Chondrocyte (in vitro differentiated cells): ENCODE measurements at regions not wholly inside any gene's neighbourhood (a gene's known extent, or its start where the extent isn't known, plus 50 kb on each side); places are given as distances from the start of the nearest gene placed in this dataset.

Source experiments
- DNase-seq: peaks from one replicate; pipeline ENCODE4 v3.0.0; 2021; ENCODE audit warnings: mixed read lengths, low spot score
- H3K27ac Mint-ChIP-seq: one replicate; pipeline ENCODE4 v1.8.0; 2021; ENCODE audit warnings: mild to moderate bottlenecking, moderate library complexity, mixed read lengths; ENCODE audit not compliant: unreplicated experiment
- H3K27me3 Mint-ChIP-seq: 2 replicates; pipeline ENCODE4 v1.8.0; 2021; ENCODE audit warnings: low read depth, mixed read lengths
- H3K36me3 Mint-ChIP-seq: 2 replicates; pipeline ENCODE4 v1.8.0; 2021; ENCODE audit warnings: low read depth, mixed read lengths
- H3K4me1 Mint-ChIP-seq: 2 replicates; pipeline ENCODE4 v1.8.0; 2021; ENCODE audit warnings: low read depth, mild to moderate bottlenecking, mixed read lengths
- H3K4me3 Mint-ChIP-seq: one replicate; pipeline ENCODE4 v1.8.0; 2021; ENCODE audit warnings: mild to moderate bottlenecking, moderate library complexity, mixed read lengths; ENCODE audit not compliant: unreplicated experiment
- H3K9me3 Mint-ChIP-seq: 2 replicates; pipeline ENCODE4 v1.8.0; 2021; ENCODE audit warnings: low read depth, mixed read lengths
- TF ChIP-seq, protein P1 (sequence below): fragments of 200-600 bp; sonication (generic); IDR thresholded peaks from 2 replicates; pipeline ENCODE4 v1.5.0; 2021; ENCODE audit warnings: antibody characterized with exemption, mild to moderate bottlenecking, moderate library complexity

DNA sequence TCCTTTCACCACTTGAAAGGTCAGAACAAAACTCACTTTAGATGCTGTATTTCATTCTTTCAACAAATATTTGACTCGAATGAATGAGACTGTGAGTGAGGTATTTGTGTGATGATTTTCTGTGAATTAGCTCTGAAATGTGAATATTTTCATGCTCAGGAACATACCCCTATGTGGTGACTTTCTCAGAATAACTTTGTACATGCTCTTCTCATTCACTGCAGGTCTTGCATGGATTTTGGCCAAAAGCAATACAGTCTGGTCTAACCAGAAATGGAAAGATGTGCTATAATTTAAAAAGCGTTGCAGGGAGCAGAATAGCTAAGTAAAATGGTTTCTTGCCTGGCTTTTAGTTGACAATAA lies 75.5 kb downstream of the MYCN start:
- TF ChIP-seq, protein P1, sequence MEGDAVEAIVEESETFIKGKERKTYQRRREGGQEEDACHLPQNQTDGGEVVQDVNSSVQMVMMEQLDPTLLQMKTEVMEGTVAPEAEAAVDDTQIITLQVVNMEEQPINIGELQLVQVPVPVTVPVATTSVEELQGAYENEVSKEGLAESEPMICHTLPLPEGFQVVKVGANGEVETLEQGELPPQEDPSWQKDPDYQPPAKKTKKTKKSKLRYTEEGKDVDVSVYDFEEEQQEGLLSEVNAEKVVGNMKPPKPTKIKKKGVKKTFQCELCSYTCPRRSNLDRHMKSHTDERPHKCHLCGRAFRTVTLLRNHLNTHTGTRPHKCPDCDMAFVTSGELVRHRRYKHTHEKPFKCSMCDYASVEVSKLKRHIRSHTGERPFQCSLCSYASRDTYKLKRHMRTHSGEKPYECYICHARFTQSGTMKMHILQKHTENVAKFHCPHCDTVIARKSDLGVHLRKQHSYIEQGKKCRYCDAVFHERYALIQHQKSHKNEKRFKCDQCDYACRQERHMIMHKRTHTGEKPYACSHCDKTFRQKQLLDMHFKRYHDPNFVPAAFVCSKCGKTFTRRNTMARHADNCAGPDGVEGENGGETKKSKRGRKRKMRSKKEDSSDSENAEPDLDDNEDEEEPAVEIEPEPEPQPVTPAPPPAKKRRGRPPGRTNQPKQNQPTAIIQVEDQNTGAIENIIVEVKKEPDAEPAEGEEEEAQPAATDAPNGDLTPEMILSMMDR = no peak

DNA sequence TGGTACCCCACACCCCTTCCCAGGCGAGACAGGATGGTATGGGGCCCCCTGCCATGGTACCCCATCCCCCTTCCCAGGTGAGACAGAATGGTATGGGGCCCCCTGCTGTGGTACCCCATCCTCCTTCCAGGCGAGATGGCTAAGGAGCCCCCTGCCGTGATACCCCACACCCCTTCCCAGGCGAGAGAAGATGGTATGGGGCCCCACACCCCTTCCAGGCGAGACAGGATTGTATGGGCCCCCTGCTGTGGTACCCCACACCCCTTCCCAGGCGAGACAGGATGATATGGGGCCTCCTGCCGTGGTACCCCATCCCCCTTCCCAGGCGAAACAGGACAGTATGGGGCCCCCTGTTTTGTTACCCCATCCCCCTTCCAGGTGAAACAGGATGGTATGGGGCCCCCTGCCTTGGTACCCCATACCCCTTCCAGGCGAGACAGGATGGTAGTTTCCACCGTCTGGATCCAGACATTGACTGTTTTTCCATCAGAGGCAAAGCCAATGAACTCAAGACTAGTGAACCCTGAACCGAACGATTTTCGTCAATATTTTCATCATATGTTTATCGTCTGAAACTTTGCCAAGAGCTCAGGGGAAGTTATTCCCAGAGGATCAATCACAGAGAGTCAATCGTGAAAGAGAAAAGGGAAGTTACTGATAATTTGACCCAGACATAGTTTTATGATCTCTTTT lies 75.0 kb downstream of the MYCN start:
- H3K9me3 Mint-ChIP-seq = no peaks in the 10 kb centered on the region
- H3K4me1 Mint-ChIP-seq = peaks cover 15% of the 10 kb centered on the region
- H3K36me3 Mint-ChIP-seq = no peaks in the 10 kb centered on the region
- peaks cover 35% of the 10 kb centered on the region for H3K27me3 Mint-ChIP-seq
- no peak overlapping the region for H3K27ac Mint-ChIP-seq
- no peak overlapping the region for H3K4me3 Mint-ChIP-seq
- TF ChIP-seq, protein P1 = no peak
- no peak for DNase-seq

More for the DNA sequence above, 75.5 kb downstream of the MYCN start:
- Mint-ChIP-seq H3K4me3 (no peak overlapping the region), H3K4me1 (peaks cover 15% of the 10 kb centered on the region), H3K36me3 (no peaks in the 10 kb centered on the region), H3K27me3 (peaks cover 36% of the 10 kb centered on the region), H3K9me3 (no peaks in the 10 kb centered on the region), H3K27ac (no peak overlapping the region)
- no peak for DNase-seq

DNA sequence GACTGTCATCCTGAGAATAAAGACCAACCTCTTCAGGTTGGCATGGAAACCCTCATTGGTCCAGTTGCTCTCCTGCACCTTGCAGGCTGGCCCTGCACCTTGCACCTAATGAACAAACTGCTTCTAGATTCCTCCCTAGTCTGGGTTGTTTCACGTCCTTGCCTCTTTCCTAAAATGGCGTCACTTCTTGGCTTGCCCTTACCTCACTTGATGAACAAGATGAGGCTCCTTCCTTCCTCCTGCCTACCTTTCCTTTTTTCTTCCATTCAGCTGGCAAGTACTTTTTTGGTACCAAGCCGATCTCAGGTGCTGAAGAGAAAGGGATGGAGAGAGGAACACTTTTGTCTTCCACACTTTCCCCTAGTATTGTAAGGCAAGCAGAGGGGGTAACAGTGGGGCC lies 74.5 kb downstream of the MYCN start:
- H3K27me3 Mint-ChIP-seq = peaks cover 32% of the 10 kb centered on the region
- peaks cover 15% of the 10 kb centered on the region for H3K4me1 Mint-ChIP-seq
- H3K4me3 Mint-ChIP-seq = no peak overlapping the region
- TF ChIP-seq, protein P1 = no peak
- no peaks in the 10 kb centered on the region for H3K36me3 Mint-ChIP-seq
- no peak overlapping the region for H3K27ac Mint-ChIP-seq
- no peaks in the 10 kb centered on the region for H3K9me3 Mint-ChIP-seq
- DNase-seq = no peak

DNA sequence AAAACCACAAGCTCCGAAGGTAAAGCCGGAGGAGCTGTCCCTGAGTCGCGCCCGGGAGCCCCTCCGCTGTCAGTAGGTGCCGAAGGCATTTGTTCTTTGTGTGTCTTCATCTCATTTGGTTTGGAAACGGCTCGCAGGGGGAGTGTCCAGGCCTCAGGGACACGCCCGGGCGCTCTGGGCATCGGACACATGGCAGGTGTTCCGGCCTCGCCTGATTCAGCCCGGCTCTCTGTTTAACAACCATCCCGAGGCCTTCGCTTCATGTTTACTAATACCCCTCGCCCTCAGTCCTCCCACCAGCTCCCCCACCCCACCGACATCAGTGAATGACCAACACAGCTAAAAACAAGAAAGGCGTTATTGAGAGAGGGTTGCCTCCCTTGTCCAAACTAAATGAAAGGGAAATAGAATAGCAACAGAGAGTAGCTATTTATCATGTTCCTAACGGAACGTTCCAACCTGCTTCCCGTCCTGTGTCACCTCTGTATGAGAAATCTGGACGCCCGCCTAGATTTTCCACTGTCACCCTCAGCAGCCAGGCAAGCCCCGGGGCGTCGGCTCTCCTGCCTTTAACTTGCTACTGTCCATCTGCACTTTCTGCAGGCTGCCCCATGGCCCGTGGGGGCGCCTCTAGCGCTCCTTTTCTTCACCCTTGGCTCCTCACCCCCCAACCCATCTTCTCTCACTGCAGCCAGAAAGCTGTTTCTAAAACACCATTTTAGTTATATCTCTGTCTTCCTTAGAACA lies 73.9 kb downstream of the MYCN start:
- Mint-ChIP-seq H3K27me3 (peaks cover 27% of the 10 kb centered on the region), H3K27ac (no peak overlapping the region), H3K4me3 (no peak overlapping the region), H3K4me1 (peaks cover 15% of the 10 kb centered on the region), H3K36me3 (no peaks in the 10 kb centered on the region), H3K9me3 (no peaks in the 10 kb centered on the region)
- DNase-seq = no peak
- TF ChIP-seq, protein P1 = no peak

DNA sequence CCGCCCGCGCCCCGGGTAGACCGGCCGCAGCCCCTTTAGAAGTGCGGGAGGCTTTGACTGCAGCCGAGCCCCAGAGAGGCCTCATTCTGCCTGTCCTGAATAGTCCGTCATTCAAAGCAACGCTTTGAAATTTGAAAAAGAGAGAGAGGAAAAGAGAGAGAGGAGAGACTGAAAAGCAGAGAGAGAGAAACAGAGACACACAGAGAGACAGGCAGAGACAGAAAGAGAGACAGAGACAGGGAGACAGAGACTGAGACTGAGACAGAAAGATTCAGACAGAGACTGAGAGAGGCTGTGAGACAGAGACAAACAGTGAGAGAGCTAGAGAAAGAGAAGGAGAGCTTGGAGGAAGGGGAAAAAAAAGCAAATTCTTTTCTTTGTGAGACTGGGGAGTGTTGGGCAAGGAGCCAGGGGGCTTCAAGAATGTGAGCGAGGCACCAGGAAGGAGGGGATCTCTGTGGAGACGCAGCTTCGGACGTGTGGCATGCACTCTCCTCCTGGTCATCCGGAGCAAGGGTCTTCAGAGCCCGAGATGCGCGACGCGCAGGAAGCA lies 73.1 kb downstream of the MYCN start:
- no peak for DNase-seq
- Mint-ChIP-seq H3K4me1 (peaks cover 15% of the 10 kb centered on the region), H3K36me3 (no peaks in the 10 kb centered on the region), H3K9me3 (no peaks in the 10 kb centered on the region), H3K27me3 (peaks cover 27% of the 10 kb centered on the region), H3K27ac (no peak overlapping the region), H3K4me3 (no peak overlapping the region)
- TF ChIP-seq, protein P1 = no peak
